B cell (primary cell): ENCODE measurements at regions not wholly inside any gene's neighbourhood (a gene's known extent, or its start where the extent isn't known, plus 50 kb on each side); places are given as distances from the start of the nearest gene placed in this dataset.

Experiments
- CTCF ChIP-seq: fragments of 200-600 bp; IDR thresholded peaks from one replicate; pipeline ENCODE4 v1.8.0; 2022; ENCODE audit warnings: antibody characterized with exemption, mild to moderate bottlenecking
- EZH2 ChIP-seq: IDR thresholded peaks from 2 replicates; pipeline ENCODE4 v1.6.1; 2012; ENCODE audit warnings: borderline replicate concordance, low read depth, mild to moderate bottlenecking, moderate library complexity, low read length; ENCODE audit not compliant: insufficient read depth, poor library complexity, severe bottlenecking

- TF ChIP-seq CTCF (no peak), EZH2 (no peak)
These were observed 250.3 kb downstream of the TUSC1 start for GRCh38 chr9:25427898-25428297.
